HepG2 (cell line): ENCODE measurements at regions not wholly inside any gene's neighbourhood (a gene's known extent, or its start where the extent isn't known, plus 50 kb on each side); places are given as distances from the start of the nearest gene placed in this dataset.

Experiments
- ATAC-seq: fragments of 200-7000 bp; cut with Tn5 transposase; 3 replicates; pipeline ENCODE4 v1.9.1; 2020; ENCODE audit warnings: mild to moderate bottlenecking, moderate library complexity
- BruUV-seq: library from RNA; stranded (reverse); fragments of 400-500 nt; replicated peaks from 2 replicates; lab custom pipeline; 2021; lab: Mats Ljungman, UMichigan
- CTCF ChIA-PET: fragments of 300-600 bp; formaldehyde crosslinking; extraction: SDS; loops from one replicate; lab custom pipeline; 2021; ENCODE audit warnings: low total read pairs, inconsistent platforms, low intra/inter-chr PET ratio; lab: Yijun Ruan, JAX
- POLR2A ChIA-PET: fragments of 350-600 bp; sonication (Branson Sonifier 250); formaldehyde crosslinking; loops from one replicate; lab custom pipeline; 2020; ENCODE audit warnings: antibody characterized with exemption, inconsistent platforms; lab: Yijun Ruan, JAX
- DNase-seq: peaks from one replicate; pipeline ENCODE4 v3.0.0-alpha.2; 2015; ENCODE audit warnings: low spot score
- FAIRE-seq: peaks from 3 replicates; lab custom pipeline; 2011; peaks lifted over from hg19 to GRCh38; lab: Jason Lieb, UNC
- H2AFZ ChIP-seq: one replicate; pipeline ENCODE4 v1.6.1; 2011; ENCODE audit warnings: low read length, inconsistent platforms
- H3K27ac ChIP-seq: fragments of 300-600 bp; 3 replicates; pipeline ENCODE4 v1.8.0; 2011; ENCODE audit warnings: mixed run types, mild to moderate bottlenecking, mixed read lengths, low read length, inconsistent platforms; ENCODE audit not compliant: insufficient read depth; ENCODE audit errors: extremely low read length
- H3K27me3 ChIP-seq, 2 experiments: fragments of 200-600 bp in 1 of 2; 2 replicates in 1 of 2; 3 replicates in 1 of 2; pipeline versions ENCODE4 v1.6.0 to v1.8.0; 2011; ENCODE audit warnings: low read length in 2 of 2, mild to moderate bottlenecking in 2 of 2, moderate library complexity in 2 of 2, inconsistent platforms in 1 of 2; ENCODE audit not compliant: insufficient read depth in 2 of 2, control insufficient read depth in 1 of 2
- H3K36me3 ChIP-seq, 2 experiments: fragments of 200-600 bp in 1 of 2; replicated peaks in 1 of 2; 2 replicates in 1 of 2; 3 replicates in 1 of 2; pipeline versions ENCODE4 v1.5.1 to v1.8.0; 2011; ENCODE audit warnings: low read length in 2 of 2, inconsistent platforms in 1 of 2; ENCODE audit not compliant: insufficient read depth in 2 of 2, control insufficient read depth in 1 of 2
- H3K4me1 ChIP-seq: 2 replicates; pipeline ENCODE4 v1.5.1; 2012; ENCODE audit warnings: low read length, inconsistent platforms; ENCODE audit not compliant: insufficient read depth
- H3K4me2 ChIP-seq: 2 replicates; pipeline ENCODE4 v1.6.0; 2011; ENCODE audit warnings: low read depth, low read length, inconsistent platforms
- H3K4me3 ChIP-seq, 3 experiments: fragments of 200-600 bp in 1 of 3; sonication (generic), shearing (Covaris generic) in 1 of 3; replicated peaks in 1 of 3; 2 replicates each; pipeline ENCODE4 v1.5.1; 2011 to 2016; ENCODE audit warnings: low read length in 3 of 3, inconsistent platforms in 2 of 3, low read depth in 2 of 3, mild to moderate bottlenecking in 2 of 3, control low read depth in 1 of 3, mixed read lengths in 1 of 3; ENCODE audit not compliant: insufficient read depth in 1 of 3
- H3K79me2 ChIP-seq: one replicate; pipeline ENCODE4 v1.6.1; 2011; ENCODE audit warnings: low read length, inconsistent platforms; ENCODE audit not compliant: insufficient read depth
- H3K9ac ChIP-seq: 2 replicates; pipeline ENCODE4 v1.6.0; 2011; ENCODE audit warnings: mild to moderate bottlenecking, low read depth, low read length, inconsistent platforms; ENCODE audit not compliant: insufficient read depth
- H3K9me3 ChIP-seq: 2 replicates; pipeline ENCODE4 v1.5.1; 2012; ENCODE audit warnings: mild to moderate bottlenecking, low read length
- H4K20me1 ChIP-seq: 2 replicates; pipeline ENCODE4 v1.6.0; 2011; ENCODE audit warnings: inconsistent platforms, mild to moderate bottlenecking, low read length, moderate library complexity; ENCODE audit not compliant: insufficient read depth
- ELF1 ChIP-seq: sonication (generic); formaldehyde crosslinking; IDR thresholded peaks from 2 replicates; pipeline ENCODE4 v1.4.0; 2020; ENCODE audit warnings: missing genetic modification reagents
- GATA4 ChIP-seq: sonication (generic); IDR thresholded peaks from 2 replicates; pipeline ENCODE4 v1.6.1; 2016; ENCODE audit warnings: antibody characterized with exemption, low read depth, borderline replicate concordance
- HMGXB4 ChIP-seq, 2 experiments: sonication (generic) in 1 of 2; formaldehyde crosslinking in 1 of 2; IDR thresholded peaks; 2 replicates each; pipeline versions ENCODE4 v1.4.0 to v1.6.1; 2018 to 2020; ENCODE audit warnings: missing genetic modification reagents in 2 of 2, borderline replicate concordance in 1 of 2, low read depth in 1 of 2, mild to moderate bottlenecking in 1 of 2, missing biosample characterization in 1 of 2
- HOXA9 ChIP-seq: sonication (generic); formaldehyde crosslinking; IDR thresholded peaks from 2 replicates; pipeline ENCODE4 v1.8.1; 2022; ENCODE audit warnings: missing genetic modification reagents, mild to moderate bottlenecking, moderate library complexity, borderline replicate concordance
- JUND ChIP-seq: sonication (generic); formaldehyde crosslinking; IDR thresholded peaks from 2 replicates; pipeline ENCODE4 v1.8.0; 2022; ENCODE audit warnings: mild to moderate bottlenecking, missing genetic modification reagents
- MBNL3 ChIP-seq: fragments of 250-450 bp; sonication (Bioruptor Pico); conservative IDR thresholded peaks from 2 replicates; pipeline ENCODE4 v1.8.0; 2022; ENCODE audit warnings: mild to moderate bottlenecking, inconsistent platforms
- NFRKB ChIP-seq: fragments of 450-650 bp; IDR thresholded peaks from 2 replicates; pipeline ENCODE4 v1.6.1; 2017
- RFXANK ChIP-seq: IDR thresholded peaks from 2 replicates; pipeline ENCODE4 v1.6.1; 2016
- SKI ChIP-seq: fragments of 450-650 bp; IDR thresholded peaks from one replicate; pipeline ENCODE4 v1.6.1; 2018; ENCODE audit warnings: mild to moderate bottlenecking; ENCODE audit not compliant: partially characterized antibody
- SMAD9 ChIP-seq: sonication (generic); formaldehyde crosslinking; IDR thresholded peaks from 2 replicates; pipeline ENCODE4 v1.5.1; 2020; ENCODE audit warnings: mild to moderate bottlenecking, missing genetic modification reagents
- STAT6 ChIP-seq: sonication (generic); formaldehyde crosslinking; IDR thresholded peaks from 2 replicates; pipeline ENCODE4 v1.4.0; 2020; ENCODE audit warnings: missing genetic modification reagents, mild to moderate bottlenecking, borderline replicate concordance
- ZBTB20 ChIP-seq: sonication (generic); formaldehyde crosslinking; IDR thresholded peaks from 2 replicates; pipeline ENCODE4 v1.8.1; 2023; ENCODE audit warnings: missing genetic modification reagents, low read depth, mild to moderate bottlenecking, borderline replicate concordance
- ZNF253 ChIP-seq: sonication (generic); formaldehyde crosslinking; IDR thresholded peaks from 2 replicates; pipeline ENCODE4 v1.8.0; 2022; ENCODE audit warnings: mild to moderate bottlenecking, missing genetic modification reagents, borderline replicate concordance
- ZNF280D ChIP-seq: sonication (generic); formaldehyde crosslinking; IDR thresholded peaks from 2 replicates; pipeline ENCODE4 v1.5.1; 2020; ENCODE audit warnings: mild to moderate bottlenecking, missing genetic modification reagents
- ZNF563 ChIP-seq: sonication (generic); formaldehyde crosslinking; IDR thresholded peaks from 2 replicates; pipeline ENCODE4 v1.8.0; 2022; ENCODE audit warnings: mild to moderate bottlenecking, moderate library complexity, missing genetic modification reagents
- ZNF710 ChIP-seq: sonication (generic); formaldehyde crosslinking; IDR thresholded peaks from 2 replicates; pipeline ENCODE4 v1.5.0; 2020; ENCODE audit warnings: mild to moderate bottlenecking, missing genetic modification reagents, borderline replicate concordance
- WGBS: methylation state at CpG from one replicate; pipeline ENCODE4 v1.1.6; 2017; ENCODE audit warnings: low lambda C conversion rate; 5-methylcytosine and 5-hydroxymethylcytosine counted together
- in situ Hi-C: cut with HindIII; loops from 2 replicates; pipeline ENCODE4 v1.10.0; 2017; ENCODE audit warnings: low pct_unique_long_range_greater_than_20kb; ENCODE audit not compliant: extremely low pct_ligation_motif_present
- intact Hi-C: fragments of 100-400 bp; cut with micrococcal nuclease; formaldehyde crosslinking; loops from one replicate; pipeline ENCODE4 v1.10.0; 2022; ENCODE audit not compliant: unreplicated experiment

- DNase-seq (no peak), FAIRE-seq (no peak), ATAC-seq (no peak)
- H4K20me1 ChIP-seq: no peaks in the 10 kb centered on the region
- no peak overlapping the region for H2AFZ ChIP-seq
- H3K27me3 ChIP-seq: no peaks in the 10 kb centered on the region
- CTCF ChIA-PET: no interaction called here
- H3K27ac ChIP-seq: no peak overlapping the region
- in situ Hi-C loops: no loop called here
- no peak overlapping the region for H3K9ac ChIP-seq
- WGBS: 37% methylated on average over 7 of the region's 7 CpGs
- H3K4me3 ChIP-seq: no peak overlapping the region
- no peak overlapping the region for H3K4me2 ChIP-seq
- H3K4me1 ChIP-seq: no peaks in the 10 kb centered on the region
- H3K36me3 ChIP-seq: no peaks in the 10 kb centered on the region
- intact Hi-C loops: no loop called here
- no peaks in the 10 kb centered on the region for H3K9me3 ChIP-seq
- no peaks in the 10 kb centered on the region for H3K79me2 ChIP-seq
- BruUV-seq: no TSS peak
- POLR2A ChIA-PET: no interaction called here
- TF ChIP-seq GATA4: no peak
- no peak for TF ChIP-seq HOXA9 (CRISPR knock-in tag)
- TF ChIP-seq MBNL3 (CRISPR knock-in tag): no peak
- TF ChIP-seq JUND: no peak
- TF ChIP-seq ZNF563: no peak
- no peak for TF ChIP-seq RFXANK (CRISPR knock-in tag)
- no peak for TF ChIP-seq SKI
- no peak for TF ChIP-seq ZNF280D (CRISPR knock-in tag)
- TF ChIP-seq ZNF710 (CRISPR knock-in tag): no peak
- TF ChIP-seq STAT6: no peak
- no peak for TF ChIP-seq HMGXB4 (CRISPR knock-in tag; IDR thresholded peaks at IDR 0.05; ENCODE audit: borderline replicate concordance in 1 of 2, low read depth in 1 of 2)
- TF ChIP-seq NFRKB: no peak
- TF ChIP-seq ZNF253 (CRISPR knock-in tag): no peak
- no peak for TF ChIP-seq ELF1 (CRISPR knock-in tag)
- no peak for TF ChIP-seq ZBTB20 (CRISPR knock-in tag)
- TF ChIP-seq SMAD9 (CRISPR knock-in tag): no peak
Observed at GRCh38 chr4:96097040-96097607, 257.2 kb downstream of the PDHA2 start.
